GM21528 (cell line): ENCODE measurements at regions not wholly inside any gene's neighbourhood (a gene's known extent, or its start where the extent isn't known, plus 50 kb on each side); places are given as distances from the start of the nearest gene placed in this dataset.

ENCODE experiments used
- ATAC-seq: cut with Tn5 transposase; IDR thresholded peaks from one replicate; pipeline ENCODE4 v1.9.1; 2021; ENCODE audit warnings: mild to moderate bottlenecking, moderate library complexity; ENCODE audit not compliant: unreplicated experiment, low FRiP score

DNA sequence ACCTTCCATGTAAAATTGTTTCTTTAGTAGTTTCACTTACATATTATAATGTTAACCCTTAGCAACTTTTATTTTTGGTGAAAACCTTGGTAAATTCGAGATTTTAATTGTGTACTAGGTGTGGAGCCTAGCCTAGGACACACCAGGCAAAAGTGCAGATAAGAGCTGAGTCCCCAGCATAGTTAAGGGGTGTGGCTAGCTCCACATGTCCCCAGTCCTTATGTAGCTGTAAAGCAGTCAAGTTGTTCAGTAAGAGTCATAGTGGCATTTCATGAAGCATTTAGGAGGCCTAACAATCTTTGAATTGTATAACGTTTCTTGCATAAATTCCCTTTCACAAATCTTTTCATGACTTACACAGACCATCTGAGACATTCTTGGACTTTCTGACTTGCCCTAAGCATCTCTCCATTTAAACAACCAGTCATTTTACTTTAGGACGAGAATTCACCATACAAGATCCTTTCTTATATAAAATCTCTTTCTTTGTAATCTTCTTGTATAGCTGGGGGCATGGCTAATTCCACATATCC, 53.8 kb upstream of the INHBA start:
- ATAC-seq = no peak

GRCh38 chr7:41755096-41755495, 52.2 kb upstream of the INHBA start:
- no peak for ATAC-seq

- ATAC-seq = no peak
These were observed 51.2 kb upstream of the INHBA start for GRCh38 chr7:41754046-41754445.
